CD4-positive, alpha-beta T cell treated with Interleukin-10 for 1 hour (primary cell): ENCODE measurements at regions not wholly inside any gene's neighbourhood (a gene's known extent, or its start where the extent isn't known, plus 50 kb on each side); places are given as distances from the start of the nearest gene placed in this dataset.

Source experiments
- DNase-seq: peaks from one replicate; pipeline ENCODE4 v3.0.0-alpha.2; 2020

DNA sequence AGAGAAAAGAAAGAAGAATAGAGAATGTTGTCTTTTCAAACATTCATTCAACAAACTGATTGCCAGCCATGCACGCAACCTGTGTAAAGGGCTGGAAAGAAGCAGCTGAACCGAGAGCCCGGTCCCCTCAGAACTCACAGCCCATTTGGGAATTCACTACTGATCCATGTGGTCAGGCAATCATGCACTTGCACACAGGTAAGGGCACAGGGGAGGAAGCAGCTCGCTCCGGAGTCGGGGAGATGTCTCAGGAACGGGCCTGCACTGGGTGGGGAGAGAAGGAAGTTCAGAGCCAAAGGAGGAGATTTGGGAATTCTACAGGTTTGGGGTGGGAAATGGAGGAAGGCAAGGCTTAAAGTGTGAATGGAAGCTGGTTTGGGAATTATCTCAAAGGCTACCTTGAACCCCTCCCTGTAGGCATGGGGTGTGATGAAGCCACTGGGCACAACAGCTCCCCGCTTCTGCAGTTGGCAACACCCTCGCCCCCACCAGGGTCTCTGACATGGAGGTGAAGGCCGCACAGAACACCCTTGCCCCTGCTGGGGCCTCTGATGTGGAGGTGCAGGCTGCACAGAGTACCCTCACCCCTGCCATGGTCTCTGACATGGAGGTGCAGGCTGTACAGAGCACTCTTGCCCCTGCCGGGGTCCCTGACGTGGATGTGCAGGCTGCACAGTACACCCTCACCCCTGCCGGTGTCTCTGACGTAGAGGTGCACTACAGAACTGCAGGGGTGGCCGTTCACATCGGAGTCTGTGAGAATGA is 194.4 kb upstream of the RNF32 start:
- DNase-seq, result no peak

DNA sequence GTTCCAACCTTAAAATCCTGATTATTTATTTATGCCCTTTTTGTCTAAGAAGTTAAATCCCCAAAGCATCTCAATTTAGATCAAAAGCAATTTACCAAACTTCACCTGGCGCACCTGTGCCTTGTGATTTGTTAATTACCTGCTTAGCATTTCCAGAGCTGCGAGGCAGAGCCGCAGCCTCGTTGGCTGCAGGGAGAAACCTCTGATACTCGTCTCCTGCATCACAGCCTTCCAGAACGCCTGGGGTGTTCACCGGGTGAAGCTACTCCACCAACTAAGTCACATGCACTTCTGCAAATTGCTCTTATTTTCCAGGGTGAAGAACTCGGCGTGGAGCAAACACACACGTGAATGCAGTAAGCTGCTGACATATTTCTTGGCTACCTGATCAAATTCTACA is 198.1 kb upstream of the RNF32 start:
- DNase-seq, result no peak

DNA sequence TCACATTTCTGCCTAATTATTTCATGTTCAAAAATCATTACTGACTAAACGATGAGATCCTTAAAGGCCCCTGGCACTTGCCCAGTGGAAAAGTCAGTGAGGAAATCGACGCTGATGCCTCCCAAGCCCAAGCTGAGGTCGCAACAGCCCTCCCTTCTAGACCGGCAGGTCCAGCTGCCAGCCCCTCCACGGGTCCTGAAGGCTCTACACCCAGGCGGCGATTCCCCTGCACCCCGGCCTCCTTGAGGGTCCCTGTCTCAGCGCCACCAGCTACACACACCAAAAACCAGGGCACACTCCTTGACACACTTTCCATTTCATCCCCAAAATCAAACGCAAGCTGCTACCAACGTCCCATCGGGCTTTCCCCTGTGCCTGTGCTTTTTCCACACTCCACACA is 200.1 kb upstream of the RNF32 start:
- DNase-seq, result no peak

DNA sequence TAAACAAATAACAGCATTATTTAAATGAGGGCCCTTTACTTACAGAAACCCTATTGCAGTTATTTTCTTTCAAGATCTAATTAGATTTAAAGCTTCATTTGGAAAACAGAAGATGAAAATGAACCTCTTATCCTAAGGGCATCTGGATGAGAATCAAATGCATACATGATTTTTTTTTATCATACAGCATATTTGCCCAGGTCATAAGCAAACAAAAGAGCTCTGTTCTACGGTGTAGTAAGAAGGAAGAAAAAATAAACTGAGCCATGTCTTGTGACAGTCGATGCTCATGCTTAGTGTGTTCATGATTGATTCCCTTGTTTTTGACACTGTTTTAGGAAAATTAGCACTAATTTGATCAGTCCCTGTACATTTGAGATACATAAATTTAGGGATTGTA is 202.6 kb upstream of the RNF32 start:
- no peak for DNase-seq

DNA sequence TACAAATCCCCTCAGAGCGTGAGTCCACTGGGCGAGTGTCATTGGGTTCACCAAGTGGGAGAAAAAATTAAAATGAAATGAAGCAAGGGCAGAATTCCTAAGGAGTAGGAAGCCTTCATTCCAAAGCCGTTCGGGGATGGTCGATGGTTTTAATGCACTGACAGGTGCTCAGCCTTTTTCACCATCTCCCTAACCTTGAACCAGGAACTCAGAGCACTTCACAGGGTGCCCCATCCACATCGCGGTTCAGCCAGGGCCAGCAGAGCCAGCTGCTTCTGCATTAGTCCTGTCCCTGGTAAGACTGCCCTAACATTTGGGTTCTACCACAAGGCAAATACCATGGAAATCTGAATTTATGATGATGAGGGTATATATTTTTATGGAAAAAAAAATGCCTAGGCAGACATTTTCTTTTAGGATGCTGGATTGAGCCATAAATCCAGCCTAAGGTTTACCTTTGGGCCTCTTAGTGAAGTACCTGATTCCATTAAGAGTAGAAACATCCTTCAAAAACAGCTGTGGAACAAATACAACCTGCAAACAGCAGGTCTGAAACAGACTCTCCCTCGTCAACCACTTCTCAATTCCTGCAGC is 203.5 kb upstream of the RNF32 start:
- DNase-seq, result no peak

DNA sequence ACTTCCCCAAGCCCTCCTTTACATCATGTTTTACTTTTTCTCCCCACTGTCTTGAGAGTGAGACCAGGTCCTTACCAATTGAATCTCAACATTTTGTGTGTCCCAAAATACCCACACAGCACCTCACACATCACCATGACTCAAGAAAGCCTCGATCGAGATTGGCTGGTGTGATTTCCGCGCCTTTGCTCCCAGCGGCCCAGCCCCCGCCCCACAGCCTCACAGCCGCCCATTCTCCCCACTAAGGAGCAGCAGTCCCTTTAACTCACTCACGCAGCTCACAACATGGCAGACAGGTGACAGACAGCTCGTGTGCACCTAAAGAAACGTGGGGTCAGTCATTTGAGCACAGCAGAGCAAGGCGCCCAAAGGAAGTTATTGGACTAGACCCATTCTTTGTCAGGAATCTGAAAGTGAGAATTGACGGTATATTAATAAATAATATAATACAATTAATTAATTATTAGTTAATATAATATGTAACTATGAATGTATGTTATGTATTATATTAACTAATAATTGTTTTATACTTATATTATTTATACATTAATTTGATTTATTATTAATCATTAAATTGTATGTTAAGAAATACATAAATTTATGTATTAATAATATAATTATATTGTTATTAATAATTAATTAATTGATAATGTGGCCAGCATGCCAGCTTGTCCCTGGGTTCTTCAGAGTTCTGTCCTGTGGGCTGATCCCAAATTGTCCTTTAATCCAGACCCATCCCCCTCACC is 204.9 kb upstream of the RNF32 start:
- DNase-seq, result no peak

DNA sequence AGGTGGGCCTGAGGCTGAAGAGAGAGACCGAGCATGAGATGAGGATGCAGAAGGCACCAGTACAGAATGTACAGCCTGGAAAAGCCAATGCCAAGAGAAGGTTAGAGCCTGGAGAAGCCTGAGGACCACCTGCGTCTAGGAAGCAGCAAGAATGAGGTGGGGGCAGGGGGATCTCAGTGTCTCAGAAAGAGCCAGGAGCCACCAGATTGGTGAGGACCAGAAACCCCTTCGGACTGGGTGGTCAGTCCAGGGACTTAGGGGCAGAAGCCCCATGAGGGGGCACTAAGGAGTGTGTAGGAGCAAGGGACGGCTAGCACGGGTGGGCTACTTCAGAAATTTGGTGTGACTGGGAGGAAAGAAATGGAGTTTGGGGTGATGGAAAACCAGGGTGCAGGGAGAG is 205.9 kb upstream of the RNF32 start:
- no peak for DNase-seq

DNA sequence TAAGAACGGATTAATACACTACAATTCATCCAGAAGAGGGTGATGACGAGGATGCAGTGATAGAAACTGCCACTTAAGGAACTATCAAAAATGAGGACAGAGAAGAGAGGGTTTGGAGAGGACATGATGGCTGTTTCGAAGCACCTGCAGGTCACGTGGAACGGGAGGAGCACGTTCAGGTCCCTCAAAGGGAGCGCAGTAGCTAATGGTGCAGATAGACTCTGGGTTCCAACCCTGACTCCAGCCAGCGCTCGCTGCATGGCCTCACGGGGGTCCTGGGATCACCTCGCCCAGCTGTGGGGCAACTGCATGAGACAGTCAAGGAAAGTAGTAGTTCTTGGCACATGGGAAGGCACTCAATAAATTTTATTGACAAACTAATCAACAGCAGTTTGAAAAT is 208.6 kb upstream of the RNF32 start:
- DNase-seq, result no peak

DNA sequence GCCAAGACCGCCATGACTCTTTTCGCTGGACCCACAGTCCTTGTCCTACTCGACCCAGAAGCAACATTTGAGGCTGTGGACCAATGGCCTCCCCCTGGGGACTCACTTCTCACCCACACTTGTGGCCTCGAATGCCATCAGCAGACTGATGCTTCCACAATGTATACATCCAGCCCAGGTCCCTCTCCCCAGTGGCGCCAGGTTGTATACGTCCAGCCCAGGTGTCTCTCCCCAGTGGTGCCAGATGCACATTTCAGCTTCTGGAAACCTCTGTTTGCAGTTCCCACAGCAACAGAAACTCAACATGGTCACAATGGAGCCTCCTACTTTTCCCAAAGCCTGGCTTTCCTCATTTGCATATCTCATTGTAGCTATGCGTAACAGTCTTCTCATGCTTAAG is 210.5 kb upstream of the RNF32 start:
- DNase-seq, result no peak

DNA sequence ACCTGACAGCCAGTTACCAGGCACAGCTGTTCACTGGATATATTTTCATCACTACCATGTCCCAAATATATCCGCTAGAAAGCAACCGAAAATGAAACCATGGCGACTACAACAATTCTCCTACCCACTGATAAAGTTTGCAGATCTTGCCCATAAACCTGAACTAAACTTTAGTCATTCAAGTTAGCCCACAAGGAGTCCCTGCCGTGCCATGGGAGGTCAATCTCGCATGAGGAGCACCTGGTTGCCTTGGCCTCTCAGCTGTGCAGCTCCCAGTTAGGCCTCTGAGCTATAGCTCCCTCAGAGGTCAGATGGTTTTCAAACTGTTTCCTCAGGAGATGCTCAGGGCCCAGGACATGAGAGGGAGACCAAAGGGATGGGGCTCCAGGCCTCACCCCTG is 211.1 kb upstream of the RNF32 start:
- no peak for DNase-seq

DNA sequence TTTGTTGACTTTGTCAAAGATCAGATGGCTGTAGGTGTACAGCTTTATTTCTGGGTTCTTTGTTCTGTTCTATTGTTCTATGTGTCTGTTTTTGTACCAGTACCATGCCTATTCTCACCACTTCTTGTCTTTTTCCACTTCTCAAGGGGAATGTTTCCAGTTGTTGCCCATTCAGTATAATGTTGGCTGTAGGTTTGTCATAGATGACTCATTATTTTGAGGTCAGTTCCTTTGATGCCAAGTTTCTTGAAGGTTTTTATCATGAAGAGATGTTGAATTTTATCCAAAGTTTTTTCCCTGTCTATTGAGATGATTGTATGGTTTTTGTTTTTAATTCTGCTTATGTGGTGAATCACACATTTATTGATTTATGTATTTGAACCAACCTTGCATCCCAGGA is 216.7 kb upstream of the RNF32 start:
- no peak for DNase-seq

DNA sequence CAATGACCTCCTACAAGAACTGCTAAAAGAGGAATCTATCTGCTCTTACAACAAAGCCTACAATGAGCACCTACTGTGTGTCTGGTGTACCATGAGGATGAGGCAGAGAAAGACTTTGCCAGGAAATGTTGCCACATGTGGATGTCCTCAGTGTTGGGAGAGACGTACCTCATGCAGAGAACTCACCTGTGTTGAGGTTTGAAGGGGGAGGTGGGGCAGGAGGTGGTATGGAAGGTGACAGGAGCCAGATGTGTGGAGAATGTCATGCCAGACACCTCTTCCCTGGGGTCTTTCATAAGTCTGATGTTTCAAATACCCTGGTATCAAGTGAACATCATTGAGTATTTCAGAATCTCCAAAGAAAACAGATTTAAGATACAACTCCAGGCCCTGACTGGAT is 220.1 kb upstream of the RNF32 start:
- no peak for DNase-seq

DNA sequence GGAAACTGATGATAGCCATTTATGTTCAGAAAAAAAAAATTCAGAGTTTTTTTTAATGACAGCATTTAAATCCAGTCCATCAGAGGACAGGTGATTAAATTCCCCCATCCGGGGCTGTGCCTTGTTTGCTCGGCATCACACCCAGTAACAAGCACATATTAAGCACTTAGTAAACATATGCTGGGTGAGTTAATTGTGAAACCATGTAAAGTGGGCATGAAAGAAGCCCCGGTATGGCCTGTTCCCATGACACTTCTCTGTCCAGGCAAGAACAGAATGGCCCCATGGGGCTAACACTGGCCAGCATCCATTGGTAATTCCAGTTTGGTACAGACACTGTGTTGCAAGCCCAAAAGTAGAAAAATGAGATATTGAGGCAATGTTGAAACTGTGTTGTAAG is 220.8 kb upstream of the RNF32 start:
- DNase-seq, result no peak

DNA sequence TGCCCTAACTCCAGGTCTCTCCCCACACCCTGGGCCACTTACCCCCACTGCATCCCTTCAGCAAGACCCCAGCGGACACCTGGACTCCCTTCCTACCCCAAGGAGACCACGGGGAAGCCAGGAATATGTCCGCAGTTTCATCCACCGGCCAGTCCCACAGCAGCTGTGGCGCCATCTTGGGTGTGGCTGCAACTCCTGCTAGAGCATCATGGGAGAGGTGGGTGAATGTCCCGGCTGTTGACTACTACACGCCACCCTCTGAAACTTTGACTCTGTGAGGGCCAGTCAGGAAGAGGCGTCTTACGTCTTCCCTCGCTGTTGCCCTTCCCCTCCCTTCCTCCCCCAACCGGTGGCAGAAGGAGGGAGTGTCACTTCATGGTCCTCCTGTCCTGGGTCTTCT is 238.3 kb upstream of the RNF32 start:
- no peak for DNase-seq

DNA sequence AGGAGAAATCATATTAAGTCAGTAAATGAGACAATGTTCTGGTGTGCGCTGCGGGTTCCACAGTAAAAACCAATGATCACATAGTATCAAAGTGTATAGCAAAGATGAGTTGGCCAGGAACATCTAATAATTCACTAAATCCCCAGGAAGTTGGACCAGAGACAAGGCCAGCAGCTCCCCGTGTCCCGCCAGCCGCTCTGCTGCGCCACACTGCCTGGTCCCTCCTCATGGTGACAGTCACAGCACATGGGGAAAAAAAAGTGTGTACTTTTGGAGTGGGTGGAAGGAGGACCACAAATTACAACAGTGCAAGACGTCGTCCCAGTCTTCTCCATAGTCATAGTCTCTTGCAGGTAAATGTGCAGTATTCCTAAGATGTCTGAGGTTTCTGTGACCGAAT is 239.0 kb upstream of the RNF32 start:
- DNase-seq, result no peak

DNA sequence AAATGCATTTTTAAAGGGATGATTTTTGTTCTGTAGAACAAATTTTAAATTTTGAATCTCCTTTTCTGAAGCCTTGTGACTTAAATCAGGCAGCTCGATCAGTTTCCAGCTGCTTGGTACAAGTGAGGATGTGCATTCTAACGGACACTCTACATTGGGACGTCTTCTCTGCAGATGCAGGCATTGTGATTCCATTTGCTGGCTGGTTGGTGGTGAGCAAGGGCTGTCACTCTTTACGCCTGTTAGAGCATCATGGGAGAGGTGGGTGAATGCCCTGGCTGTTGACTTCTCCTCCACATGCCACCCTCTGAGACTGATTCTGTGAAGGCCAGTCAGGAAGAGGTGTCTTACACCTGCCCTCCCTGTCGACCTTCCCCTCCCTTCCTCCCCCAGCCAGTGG is 240.5 kb upstream of the RNF32 start:
- no peak for DNase-seq

DNA sequence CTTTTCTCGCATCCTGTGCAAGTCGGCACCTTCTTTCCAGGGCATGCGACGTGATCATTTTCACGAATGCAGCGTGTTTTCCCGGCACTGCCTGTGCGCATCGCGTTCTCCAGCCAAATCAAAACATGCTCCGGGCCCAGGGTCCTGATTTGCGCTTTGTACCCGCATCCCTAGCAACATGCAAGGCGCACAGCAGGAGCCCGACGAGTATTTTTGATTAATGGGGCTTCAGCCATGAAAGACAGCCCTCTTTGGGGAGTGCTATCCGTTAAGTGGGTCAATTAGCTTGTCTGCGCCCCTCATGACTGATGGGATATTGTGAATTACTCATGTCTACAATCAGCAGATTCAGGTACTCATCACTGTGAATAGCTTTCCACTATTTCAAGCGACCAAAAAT is 243.3 kb upstream of the RNF32 start:
- no peak for DNase-seq

DNA sequence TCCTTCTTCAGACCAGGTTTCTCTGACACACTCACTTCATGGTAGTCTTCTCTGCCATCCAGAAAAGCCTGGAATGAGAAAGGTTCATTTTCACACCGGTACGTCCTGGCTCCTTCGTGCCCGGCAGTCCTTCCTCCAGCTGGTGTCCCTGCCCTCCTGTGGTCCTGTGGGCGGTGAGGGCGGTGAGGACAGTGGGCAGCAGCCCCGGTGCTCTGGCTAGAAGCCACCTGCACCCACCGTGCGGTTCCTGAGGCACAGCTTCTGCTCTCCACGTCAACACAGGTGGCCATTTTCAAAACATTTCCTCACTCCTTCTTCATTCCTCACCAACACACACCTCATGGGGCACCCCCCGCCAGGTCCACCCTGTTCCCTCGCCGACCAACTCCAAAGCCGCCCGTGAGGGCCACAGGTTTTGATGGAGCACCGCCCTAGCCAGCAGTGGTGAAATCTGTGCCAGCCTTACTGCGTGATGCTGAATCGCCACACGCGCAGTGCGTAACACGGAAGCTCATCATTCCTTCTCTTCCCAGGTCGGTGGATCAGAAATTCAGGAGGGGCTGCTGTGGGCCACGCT is 251.4 kb upstream of the RNF32 start:
- DNase-seq, result no peak

DNA sequence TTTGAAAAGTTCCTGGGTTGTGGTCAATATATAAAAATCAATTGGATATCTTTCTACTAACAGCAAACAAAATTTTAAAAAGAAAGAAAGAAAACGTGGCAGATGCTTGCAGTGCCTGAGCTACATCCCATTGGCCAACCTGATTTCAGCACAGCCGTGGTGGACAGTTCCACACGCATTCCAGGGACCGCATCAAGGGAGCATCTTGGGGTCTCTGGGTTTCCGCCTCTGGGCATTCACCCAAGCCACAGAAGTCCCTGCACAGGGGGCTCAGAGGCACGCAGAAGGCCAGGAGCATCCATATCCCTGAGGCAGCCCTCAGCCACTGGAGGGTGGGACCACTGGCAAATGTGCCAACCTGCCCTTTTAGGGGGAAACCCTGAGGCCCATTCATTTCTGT is 254.5 kb upstream of the RNF32 start:
- DNase-seq, result no peak

DNA sequence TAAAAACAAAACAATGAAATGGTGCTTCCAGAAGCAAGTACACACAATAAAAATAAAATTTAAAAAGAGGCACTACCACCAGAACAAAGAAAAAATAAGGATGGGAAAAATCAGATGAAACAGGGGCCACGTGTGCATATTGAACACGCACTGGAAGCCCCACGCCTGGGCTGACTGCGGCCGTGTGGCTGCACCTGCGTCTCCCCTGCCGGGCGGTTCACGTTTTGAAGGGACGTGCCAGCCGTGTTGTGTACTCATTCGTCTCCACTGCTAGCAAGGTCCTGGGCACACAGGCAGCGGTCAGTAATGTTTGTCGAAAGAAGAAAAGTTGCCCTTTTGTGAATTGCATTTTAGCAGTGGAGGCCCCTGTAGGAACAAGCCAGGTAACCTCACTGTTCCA is 255.9 kb upstream of the RNF32 start:
- no peak for DNase-seq

DNA sequence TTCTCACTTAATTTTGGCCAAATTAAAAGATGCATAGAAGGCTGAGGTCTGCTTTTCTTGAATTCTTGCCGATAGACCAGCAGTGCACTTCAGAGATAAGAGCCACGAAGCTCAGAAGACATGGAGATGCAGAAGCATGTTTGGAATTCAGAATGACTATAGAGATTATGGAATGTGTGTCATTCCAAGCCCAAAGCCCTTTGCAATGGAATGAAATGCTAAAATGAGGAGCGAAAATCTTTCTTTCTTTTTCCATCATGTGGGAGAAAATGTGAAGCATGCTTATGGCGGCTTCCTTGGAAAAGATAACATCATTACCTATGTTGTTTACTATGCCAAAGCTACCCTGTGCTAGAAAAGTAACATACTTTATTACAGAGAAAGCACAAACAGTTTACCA is 257.0 kb upstream of the RNF32 start:
- no peak for DNase-seq

DNA sequence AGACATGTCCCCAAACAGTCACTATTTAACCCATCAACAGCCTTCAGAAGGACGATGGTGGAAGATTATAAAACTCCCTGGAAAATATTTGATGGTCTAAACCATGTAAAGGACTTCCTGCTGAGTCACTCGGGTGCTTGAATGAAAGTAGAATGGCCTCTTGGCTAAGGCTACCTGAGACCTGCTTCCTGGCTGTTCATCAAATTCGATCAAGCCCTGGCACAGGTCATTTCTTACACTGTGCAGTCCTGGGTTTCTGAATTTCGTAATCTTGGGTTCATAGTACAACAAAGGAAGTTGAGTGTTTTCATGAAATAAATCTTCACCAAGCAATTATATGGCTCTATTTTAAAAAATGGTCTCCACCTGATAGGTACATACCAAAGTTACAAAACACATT is 260.3 kb upstream of the RNF32 start:
- DNase-seq, result no peak

DNA sequence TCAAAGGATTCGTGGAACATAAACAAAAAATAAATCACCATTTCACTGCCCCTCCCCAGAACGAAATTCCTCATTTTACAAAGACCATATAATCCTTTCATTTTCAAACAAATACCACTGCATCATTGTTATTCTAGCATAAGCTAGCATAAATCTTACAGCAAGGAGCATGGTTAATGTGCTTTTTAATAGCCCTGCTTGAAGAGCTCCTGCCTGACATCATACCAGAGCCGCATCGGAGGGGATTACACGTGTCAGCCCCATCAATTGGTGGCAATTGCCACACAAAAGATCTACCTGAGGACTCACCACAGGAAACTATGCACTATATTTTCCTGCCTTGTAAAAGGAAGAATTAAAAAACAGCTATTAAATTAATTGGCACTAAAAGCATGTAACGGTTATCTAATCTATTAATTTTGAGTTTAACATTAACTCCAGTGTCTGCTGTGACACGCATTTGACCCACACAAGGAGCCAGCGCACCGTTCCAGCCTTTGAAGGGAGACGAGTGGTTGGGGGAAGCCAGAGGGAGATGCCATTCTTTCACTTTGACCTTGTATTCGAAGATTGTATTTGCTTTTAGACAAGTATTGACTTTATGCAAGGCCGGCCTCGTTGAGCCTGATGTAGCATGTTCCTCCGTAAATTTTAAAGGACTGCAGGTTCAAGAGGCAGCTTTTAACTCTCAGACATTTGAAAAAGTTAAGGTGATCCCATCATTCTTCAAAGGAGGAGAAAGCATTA is 261.1 kb upstream of the RNF32 start:
- DNase-seq, result no peak
